Vagina (tissue), 2 donors: ENCODE measurements at regions not wholly inside any gene's neighbourhood (a gene's known extent, or its start where the extent isn't known, plus 50 kb on each side); places are given as distances from the start of the nearest gene placed in this dataset.

Source experiments
- DNase-seq, 2 donors: peaks; one replicate each; pipeline ENCODE4 v3.0.0-alpha.2; 2017; ENCODE audit errors: extremely low spot score in 2 of 2
- H3K27ac ChIP-seq: fragments of 200-600 bp; sonication (generic); one replicate; pipeline ENCODE4 v1.5.1; 2019
- H3K27me3 ChIP-seq: fragments of 200-600 bp; sonication (generic); one replicate; pipeline ENCODE4 v1.5.1; 2019
- H3K36me3 ChIP-seq, 2 donors: fragments of 200-600 bp; sonication (generic); one replicate each; pipeline ENCODE4 v1.5.1; 2017 to 2019
- H3K4me1 ChIP-seq: fragments of 200-600 bp; sonication (generic); one replicate; pipeline ENCODE4 v1.5.1; 2019
- H3K4me3 ChIP-seq, 2 donors: fragments of 200-600 bp; sonication (generic); 1 replicate in 1 of 2; 2 replicates in 1 of 2; pipeline ENCODE4 v1.5.1; 2016 to 2019
- H3K9me3 ChIP-seq: fragments of 200-600 bp; sonication (generic); one replicate; pipeline ENCODE4 v1.5.1; 2019
- CTCF ChIP-seq, 3 experiments: fragments of 450-650 bp in 2 of 3; fragments of 200-600 bp in 1 of 3; sonication (generic) in 1 of 3; IDR thresholded peaks; one replicate each; pipeline ENCODE4 v1.5.1; 2017 to 2019; ENCODE audit warnings: antibody characterized with exemption in 3 of 3, mild to moderate bottlenecking in 2 of 3, moderate library complexity in 2 of 3
- POLR2A ChIP-seq, 2 donors: fragments of 450-650 bp; IDR thresholded peaks; one replicate each; pipeline ENCODE4 v1.6.1; 2017; ENCODE audit warnings: antibody characterized with exemption in 2 of 2, mild to moderate bottlenecking in 2 of 2, moderate library complexity in 2 of 2
- POLR2AphosphoS5 ChIP-seq, 2 donors: sonication (generic); formaldehyde crosslinking; IDR thresholded peaks; one replicate each; pipeline ENCODE4 v1.9.0; 2017; ENCODE audit warnings: antibody characterized with exemption in 2 of 2, mild to moderate bottlenecking in 2 of 2, low read depth in 1 of 2; ENCODE audit not compliant: insufficient read depth in 1 of 2
- intact Hi-C: fragments of 100-400 bp; cut with DNase I; formaldehyde crosslinking; loops from one replicate; pipeline ENCODE4 v1.15.1; 2023

- TF ChIP-seq POLR2A (IDR thresholded peaks at IDR 0.05) = no peak
- TF ChIP-seq CTCF (IDR thresholded peaks at IDR 0.05) = no peak
- no peak for DNase-seq
- intact Hi-C loops = no loop called here
- H3K27ac ChIP-seq = no peak overlapping the region
- no peaks in the 10 kb centered on the region for H3K27me3 ChIP-seq
- H3K4me1 ChIP-seq = no peaks in the 10 kb centered on the region
- H3K9me3 ChIP-seq = no peaks in the 10 kb centered on the region
- no peaks in the 10 kb centered on the region for H3K36me3 ChIP-seq
- H3K4me3 ChIP-seq = no peak overlapping the region
Observed at GRCh38 chr5:62708481-62709325, 130.1 kb downstream of the LRRC70 start.

GRCh38 chr5:62707563-62707962, 128.9 kb downstream of the LRRC70 start:
- Histone ChIP-seq H3K4me1 (no peaks in the 10 kb centered on the region), H3K27ac (no peak overlapping the region), H3K27me3 (no peaks in the 10 kb centered on the region), H3K9me3 (no peaks in the 10 kb centered on the region), H3K36me3 (no peaks in the 10 kb centered on the region), H3K4me3 (no peak overlapping the region)
- DNase-seq = no peak
- intact Hi-C loops = no loop called here
- TF ChIP-seq POLR2AphosphoS5 (IDR thresholded peaks at IDR 0.05; ENCODE audit: insufficient read depth in 1 of 2, low read depth in 1 of 2) = no peak
- no peak for TF ChIP-seq CTCF (IDR thresholded peaks at IDR 0.05)
- TF ChIP-seq POLR2A (IDR thresholded peaks at IDR 0.05) = no peak

GRCh38 chr5:62707131-62707530, 128.5 kb downstream of the LRRC70 start:
- Histone ChIP-seq H3K4me3 (no peak overlapping the region), H3K36me3 (no peaks in the 10 kb centered on the region), H3K27me3 (no peaks in the 10 kb centered on the region), H3K4me1 (no peaks in the 10 kb centered on the region), H3K9me3 (no peaks in the 10 kb centered on the region), H3K27ac (no peak overlapping the region)
- TF ChIP-seq CTCF (IDR thresholded peaks at IDR 0.05) (no peak), POLR2AphosphoS5 (IDR thresholded peaks at IDR 0.05; ENCODE audit: insufficient read depth in 1 of 2, low read depth in 1 of 2) (no peak), POLR2A (IDR thresholded peaks at IDR 0.05) (no peak)
- no peak for DNase-seq
- intact Hi-C loops = no loop called here

- Histone ChIP-seq H3K27me3 (no peaks in the 10 kb centered on the region), H3K4me1 (no peaks in the 10 kb centered on the region), H3K4me3 (no peak overlapping the region), H3K9me3 (no peaks in the 10 kb centered on the region), H3K36me3 (no peaks in the 10 kb centered on the region), H3K27ac (no peak overlapping the region)
- intact Hi-C loops = no loop called here
- no peak for DNase-seq
- TF ChIP-seq POLR2AphosphoS5 (IDR thresholded peaks at IDR 0.05; ENCODE audit: insufficient read depth in 1 of 2, low read depth in 1 of 2) = no peak
- TF ChIP-seq CTCF (IDR thresholded peaks at IDR 0.05) = no peak
- no peak for TF ChIP-seq POLR2A (IDR thresholded peaks at IDR 0.05)
Observed at GRCh38 chr5:62705022-62705421, 126.4 kb downstream of the LRRC70 start.

GRCh38 chr5:62702126-62702525, 123.5 kb downstream of the LRRC70 start:
- intact Hi-C loops = no loop called here
- no peak overlapping the region for H3K4me3 ChIP-seq
- H3K4me1 ChIP-seq = no peaks in the 10 kb centered on the region
- no peaks in the 10 kb centered on the region for H3K36me3 ChIP-seq
- DNase-seq = no peak
- H3K27me3 ChIP-seq = no peaks in the 10 kb centered on the region
- no peak for TF ChIP-seq POLR2A (IDR thresholded peaks at IDR 0.05)
- no peak for TF ChIP-seq CTCF (IDR thresholded peaks at IDR 0.05)
- TF ChIP-seq POLR2AphosphoS5 (IDR thresholded peaks at IDR 0.05; ENCODE audit: insufficient read depth in 1 of 2, low read depth in 1 of 2) = no peak
- H3K27ac ChIP-seq = no peak overlapping the region
- H3K9me3 ChIP-seq = no peaks in the 10 kb centered on the region
